T-helper 17 cell (primary cell): ENCODE measurements at regions not wholly inside any gene's neighbourhood (a gene's known extent, or its start where the extent isn't known, plus 50 kb on each side); places are given as distances from the start of the nearest gene placed in this dataset.

ENCODE experiments used
- ATAC-seq: fragments of 150-1000 bp; cut with Tn5 transposase; 2 replicates; pipeline ENCODE4 v1.10.0; 2021; ENCODE audit warnings: mild to moderate bottlenecking, moderate library complexity
- DNase-seq, 3 donors: peaks; one replicate each; pipeline versions ENCODE4 v3.0.0 to v3.0.0-alpha.2; 2020 to 2021
- H3K9me3 ChIP-seq: one replicate; pipeline ENCODE4 v1.7.0; 2013; ENCODE audit warnings: low read length, mild to moderate bottlenecking; ENCODE audit not compliant: control insufficient read depth, poor library complexity, severe bottlenecking
- H3K27ac Mint-ChIP-seq: one replicate; pipeline ENCODE4 v1.8.0; 2022; ENCODE audit warnings: mild to moderate bottlenecking, moderate library complexity, mixed read lengths
- H3K27me3 Mint-ChIP-seq: one replicate; pipeline ENCODE4 v1.8.0; 2022; ENCODE audit warnings: mixed read lengths
- H3K36me3 Mint-ChIP-seq: one replicate; pipeline ENCODE4 v1.8.0; 2022; ENCODE audit warnings: low read depth, mixed read lengths
- H3K4me1 Mint-ChIP-seq: one replicate; pipeline ENCODE4 v1.8.0; 2022; ENCODE audit warnings: mild to moderate bottlenecking, mixed read lengths
- H3K4me3 Mint-ChIP-seq: one replicate; pipeline ENCODE4 v1.8.0; 2022; ENCODE audit warnings: mild to moderate bottlenecking, moderate library complexity, mixed read lengths

GRCh38 chr12:24470050-24470449, 478.9 kb downstream of the BCAT1 start:
- Mint-ChIP-seq H3K4me3 (no peak overlapping the region), H3K36me3 (no peaks in the 10 kb centered on the region), H3K27ac (no peak overlapping the region), H3K27me3 (no peaks in the 10 kb centered on the region), H3K4me1 (no peaks in the 10 kb centered on the region)
- no peak for ATAC-seq
- H3K9me3 ChIP-seq = no peaks in the 10 kb centered on the region
- DNase-seq = no peak

GRCh38 chr12:24469089-24469488, 479.8 kb downstream of the BCAT1 start:
- Mint-ChIP-seq H3K27me3 (no peaks in the 10 kb centered on the region), H3K4me3 (no peak overlapping the region), H3K4me1 (no peaks in the 10 kb centered on the region), H3K27ac (no peak overlapping the region), H3K36me3 (no peaks in the 10 kb centered on the region)
- H3K9me3 ChIP-seq = no peaks in the 10 kb centered on the region
- DNase-seq (no peak), ATAC-seq (no peak)

GRCh38 chr12:24467226-24467625, 481.7 kb downstream of the BCAT1 start:
- H3K27ac Mint-ChIP-seq = no peak overlapping the region
- no peaks in the 10 kb centered on the region for H3K9me3 ChIP-seq
- ATAC-seq = no peak
- no peaks in the 10 kb centered on the region for H3K36me3 Mint-ChIP-seq
- no peaks in the 10 kb centered on the region for H3K27me3 Mint-ChIP-seq
- no peaks in the 10 kb centered on the region for H3K4me1 Mint-ChIP-seq
- no peak overlapping the region for H3K4me3 Mint-ChIP-seq
- DNase-seq = no peak

- ATAC-seq (no peak), DNase-seq (no peak)
- H3K27ac Mint-ChIP-seq = no peak overlapping the region
- H3K4me3 Mint-ChIP-seq = no peak overlapping the region
- H3K9me3 ChIP-seq = no peaks in the 10 kb centered on the region
- H3K36me3 Mint-ChIP-seq = no peaks in the 10 kb centered on the region
- no peaks in the 10 kb centered on the region for H3K4me1 Mint-ChIP-seq
- H3K27me3 Mint-ChIP-seq = no peaks in the 10 kb centered on the region
Measured at GRCh38 chr12:24463375-24463774, 485.5 kb downstream of the BCAT1 start.

GRCh38 chr12:24462946-24463345, 486.0 kb downstream of the BCAT1 start:
- DNase-seq (no peak), ATAC-seq (no peak)
- Mint-ChIP-seq H3K36me3 (no peaks in the 10 kb centered on the region), H3K4me1 (no peaks in the 10 kb centered on the region), H3K27me3 (no peaks in the 10 kb centered on the region), H3K27ac (no peak overlapping the region), H3K4me3 (no peak overlapping the region)
- no peaks in the 10 kb centered on the region for H3K9me3 ChIP-seq

DNA sequence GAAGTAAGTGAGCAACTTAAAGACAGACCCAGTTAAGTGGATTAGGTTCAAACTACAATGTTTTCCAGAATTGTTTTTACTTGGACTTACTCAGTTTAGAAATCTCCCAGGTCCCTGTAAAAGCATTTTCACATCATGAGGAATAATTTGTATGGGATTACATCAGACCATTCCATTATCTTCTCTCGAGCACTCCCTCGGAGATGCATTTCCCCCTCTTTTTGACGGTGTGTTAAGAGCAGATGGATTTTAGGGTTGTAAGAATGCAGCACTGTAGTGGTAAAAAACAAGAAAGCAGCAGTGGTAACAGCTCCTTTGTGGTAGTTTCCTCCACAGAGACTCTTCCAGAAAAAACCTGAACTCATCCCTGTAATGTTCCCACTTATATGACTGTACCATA, 488.4 kb downstream of the BCAT1 start:
- H3K27ac Mint-ChIP-seq = no peak overlapping the region

DNA sequence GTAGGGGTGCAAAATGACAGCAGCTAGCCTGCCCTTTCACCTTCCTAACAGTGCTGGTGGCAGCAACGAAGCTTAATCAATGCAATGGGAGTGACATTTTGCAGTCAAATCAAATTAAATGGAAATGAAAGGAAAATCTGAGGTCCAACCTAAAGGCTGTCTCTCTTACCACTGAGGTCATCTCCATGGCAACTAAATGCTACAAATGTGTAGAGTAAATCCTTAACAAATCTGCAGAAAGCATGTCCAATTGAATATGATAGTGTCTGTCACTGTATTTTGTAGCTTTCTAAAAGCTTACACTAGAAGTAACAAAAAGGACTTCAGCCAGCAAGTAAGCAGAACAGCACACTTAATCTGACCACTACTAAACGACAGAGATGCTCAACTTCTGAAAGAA, 488.8 kb downstream of the BCAT1 start:
- H3K27me3 Mint-ChIP-seq = no peaks in the 10 kb centered on the region
- H3K4me3 Mint-ChIP-seq = no peak overlapping the region
- H3K27ac Mint-ChIP-seq = no peak overlapping the region
- no peaks in the 10 kb centered on the region for H3K9me3 ChIP-seq
- no peaks in the 10 kb centered on the region for H3K4me1 Mint-ChIP-seq
- no peaks in the 10 kb centered on the region for H3K36me3 Mint-ChIP-seq
- DNase-seq = no peak
- no peak for ATAC-seq

More for the DNA sequence above, 488.4 kb downstream of the BCAT1 start:
- Mint-ChIP-seq H3K36me3 (no peaks in the 10 kb centered on the region), H3K4me1 (no peaks in the 10 kb centered on the region), H3K4me3 (no peak overlapping the region), H3K27me3 (no peaks in the 10 kb centered on the region)
- DNase-seq (no peak), ATAC-seq (no peak)
- H3K9me3 ChIP-seq = no peaks in the 10 kb centered on the region

- H3K27ac Mint-ChIP-seq = no peak overlapping the region
- ATAC-seq (no peak), DNase-seq (no peak)
- no peaks in the 10 kb centered on the region for H3K27me3 Mint-ChIP-seq
- H3K4me1 Mint-ChIP-seq = no peaks in the 10 kb centered on the region
- H3K4me3 Mint-ChIP-seq = no peak overlapping the region
- no peaks in the 10 kb centered on the region for H3K9me3 ChIP-seq
- H3K36me3 Mint-ChIP-seq = no peaks in the 10 kb centered on the region
Measured at GRCh38 chr12:24455811-24456210, 493.1 kb downstream of the BCAT1 start.

GRCh38 chr12:24447678-24448077, 498.2 kb upstream of the SOX5 start:
- H3K4me1 Mint-ChIP-seq = no peaks in the 10 kb centered on the region
- ATAC-seq (no peak), DNase-seq (no peak)
- no peak overlapping the region for H3K27ac Mint-ChIP-seq
- H3K9me3 ChIP-seq = no peaks in the 10 kb centered on the region
- H3K4me3 Mint-ChIP-seq = no peak overlapping the region
- H3K27me3 Mint-ChIP-seq = no peaks in the 10 kb centered on the region
- no peaks in the 10 kb centered on the region for H3K36me3 Mint-ChIP-seq

GRCh38 chr12:24446287-24446686, 496.8 kb upstream of the SOX5 start:
- Mint-ChIP-seq H3K36me3 (no peaks in the 10 kb centered on the region), H3K27ac (no peak overlapping the region), H3K4me3 (no peak overlapping the region), H3K4me1 (no peaks in the 10 kb centered on the region), H3K27me3 (no peaks in the 10 kb centered on the region)
- ATAC-seq = no peak
- DNase-seq = no peak
- H3K9me3 ChIP-seq = no peaks in the 10 kb centered on the region

- Mint-ChIP-seq H3K27me3 (no peaks in the 10 kb centered on the region), H3K4me3 (no peak overlapping the region), H3K4me1 (no peaks in the 10 kb centered on the region), H3K27ac (no peak overlapping the region), H3K36me3 (no peaks in the 10 kb centered on the region)
- no peaks in the 10 kb centered on the region for H3K9me3 ChIP-seq
- ATAC-seq (no peak), DNase-seq (no peak)
Measured at GRCh38 chr12:24444634-24445033, 495.2 kb upstream of the SOX5 start.

DNA sequence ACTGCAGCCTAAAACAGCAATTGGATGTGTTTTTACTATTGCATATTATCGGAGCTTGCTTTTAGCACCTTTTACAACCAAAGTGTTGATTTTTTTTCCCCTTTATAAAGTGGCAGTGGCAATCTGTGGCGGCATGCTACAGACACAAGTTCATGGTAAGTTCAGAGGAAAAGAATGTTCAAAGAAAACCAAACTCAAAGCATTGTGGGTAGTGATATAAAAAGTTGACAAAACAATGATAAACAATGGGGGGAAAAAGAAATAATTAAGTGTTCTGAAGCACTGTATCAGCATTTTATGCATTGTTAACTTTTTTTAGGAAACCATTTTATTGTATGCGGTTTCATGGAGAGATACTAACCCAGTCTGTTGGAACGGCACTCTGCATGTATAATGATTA, 492.0 kb upstream of the SOX5 start:
- no peaks in the 10 kb centered on the region for H3K27me3 Mint-ChIP-seq
- no peaks in the 10 kb centered on the region for H3K4me1 Mint-ChIP-seq
- H3K9me3 ChIP-seq = no peaks in the 10 kb centered on the region
- ATAC-seq (no peak), DNase-seq (no peak)
- no peak overlapping the region for H3K27ac Mint-ChIP-seq
- H3K4me3 Mint-ChIP-seq = no peak overlapping the region
- H3K36me3 Mint-ChIP-seq = no peaks in the 10 kb centered on the region

- no peak overlapping the region for H3K4me3 Mint-ChIP-seq
- H3K27me3 Mint-ChIP-seq = no peaks in the 10 kb centered on the region
- no peaks in the 10 kb centered on the region for H3K9me3 ChIP-seq
- ATAC-seq = no peak
- H3K27ac Mint-ChIP-seq = no peak overlapping the region
- DNase-seq = no peak
- H3K36me3 Mint-ChIP-seq = no peaks in the 10 kb centered on the region
- no peaks in the 10 kb centered on the region for H3K4me1 Mint-ChIP-seq
Measured at GRCh38 chr12:24436667-24437066, 487.2 kb upstream of the SOX5 start.

DNA sequence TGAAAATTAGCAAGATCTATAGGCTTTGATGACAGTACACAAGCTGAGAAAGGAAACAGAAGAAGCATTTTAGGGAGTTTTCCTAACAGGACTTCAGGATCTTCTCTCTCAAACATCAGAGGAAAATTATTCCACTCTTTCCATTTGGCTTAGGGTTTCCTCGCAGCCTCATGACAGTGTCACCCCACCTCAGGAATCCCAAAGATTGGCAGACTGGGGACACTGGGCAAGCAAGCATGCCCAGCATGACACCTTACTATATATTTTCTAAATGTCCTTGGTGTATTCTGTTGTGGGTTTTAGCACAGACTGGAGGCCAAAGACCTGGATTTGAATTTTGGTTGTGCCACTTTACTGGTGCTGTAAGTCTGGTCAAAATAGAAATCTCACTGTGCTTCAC, 482.4 kb upstream of the SOX5 start:
- Mint-ChIP-seq H3K27me3 (no peaks in the 10 kb centered on the region), H3K4me1 (no peaks in the 10 kb centered on the region), H3K27ac (no peak overlapping the region), H3K36me3 (no peaks in the 10 kb centered on the region), H3K4me3 (no peak overlapping the region)
- H3K9me3 ChIP-seq = no peaks in the 10 kb centered on the region
- ATAC-seq (no peak), DNase-seq (no peak)

DNA sequence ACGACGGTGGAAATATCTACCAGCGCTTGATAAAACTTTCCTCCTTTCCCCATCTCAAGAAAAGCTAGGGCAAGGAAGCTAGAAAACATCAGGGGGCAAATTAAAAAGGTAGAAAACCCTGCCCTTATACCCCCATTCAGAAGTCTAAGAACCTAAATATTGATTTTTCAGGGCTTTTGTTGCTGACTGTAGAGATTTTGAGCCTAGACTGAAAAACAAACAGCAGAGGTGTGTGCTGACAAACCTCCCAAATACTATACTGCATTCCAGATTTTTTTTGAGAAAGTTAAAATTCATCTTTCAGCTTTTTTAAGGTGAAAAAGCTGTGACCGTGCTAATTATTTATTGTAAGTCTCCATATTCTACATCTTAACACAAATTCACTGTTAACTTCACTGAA, 478.3 kb upstream of the SOX5 start:
- ATAC-seq (no peak), DNase-seq (no peak)
- Mint-ChIP-seq H3K27me3 (no peaks in the 10 kb centered on the region), H3K4me3 (no peak overlapping the region), H3K36me3 (no peaks in the 10 kb centered on the region), H3K4me1 (no peaks in the 10 kb centered on the region), H3K27ac (no peak overlapping the region)
- H3K9me3 ChIP-seq = no peaks in the 10 kb centered on the region
